Rectal smooth muscle tissue (tissue), 1 donor: ENCODE measurements at regions not wholly inside any gene's neighbourhood (a gene's known extent, or its start where the extent isn't known, plus 50 kb on each side); places are given as distances from the start of the nearest gene placed in this dataset.

ENCODE experiments used
- H3K27ac ChIP-seq: one replicate; pipeline ENCODE4 v1.7.0; 2013; ENCODE audit warnings: low read depth, low read length, inconsistent platforms
- H3K27me3 ChIP-seq: one replicate; pipeline ENCODE4 v1.7.0; 2013; ENCODE audit warnings: low read length; ENCODE audit not compliant: control insufficient read depth, insufficient read depth
- H3K36me3 ChIP-seq: one replicate; pipeline ENCODE4 v1.7.0; 2013; ENCODE audit warnings: low read length; ENCODE audit not compliant: control insufficient read depth, insufficient read depth
- H3K4me1 ChIP-seq: one replicate; pipeline ENCODE4 v1.7.0; 2013; ENCODE audit warnings: low read length; ENCODE audit not compliant: control insufficient read depth, insufficient read depth
- H3K4me3 ChIP-seq: one replicate; pipeline ENCODE4 v1.7.0; 2013; ENCODE audit warnings: low read length
- H3K9ac ChIP-seq: one replicate; pipeline ENCODE4 v1.7.0; 2013; ENCODE audit warnings: low read length

DNA sequence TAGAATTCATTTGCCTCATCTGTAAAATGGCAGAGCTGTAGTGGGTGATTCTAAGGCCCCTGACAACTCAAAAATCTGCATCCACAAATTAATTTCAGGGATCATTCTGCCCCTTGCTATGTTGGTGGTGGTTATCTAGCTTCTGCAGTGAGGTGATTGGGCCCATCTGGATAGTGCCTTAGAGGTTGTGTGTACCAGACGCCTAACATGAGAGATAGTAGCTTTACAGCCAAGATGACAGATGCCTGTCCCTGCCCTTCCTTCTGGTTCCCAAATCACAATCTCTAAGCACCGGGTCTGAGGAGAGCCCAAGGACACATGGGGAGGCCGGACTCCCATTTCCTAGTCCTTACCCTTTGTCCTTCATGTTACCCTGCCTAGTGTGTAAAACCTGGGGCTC lies 51.1 kb upstream of the TNP1 start:
- Histone ChIP-seq H3K36me3 (no peaks in the 10 kb centered on the region), H3K4me1 (no peaks in the 10 kb centered on the region), H3K27ac (no peak overlapping the region), H3K9ac (no peak overlapping the region), H3K4me3 (no peak overlapping the region), H3K27me3 (no peaks in the 10 kb centered on the region)

DNA sequence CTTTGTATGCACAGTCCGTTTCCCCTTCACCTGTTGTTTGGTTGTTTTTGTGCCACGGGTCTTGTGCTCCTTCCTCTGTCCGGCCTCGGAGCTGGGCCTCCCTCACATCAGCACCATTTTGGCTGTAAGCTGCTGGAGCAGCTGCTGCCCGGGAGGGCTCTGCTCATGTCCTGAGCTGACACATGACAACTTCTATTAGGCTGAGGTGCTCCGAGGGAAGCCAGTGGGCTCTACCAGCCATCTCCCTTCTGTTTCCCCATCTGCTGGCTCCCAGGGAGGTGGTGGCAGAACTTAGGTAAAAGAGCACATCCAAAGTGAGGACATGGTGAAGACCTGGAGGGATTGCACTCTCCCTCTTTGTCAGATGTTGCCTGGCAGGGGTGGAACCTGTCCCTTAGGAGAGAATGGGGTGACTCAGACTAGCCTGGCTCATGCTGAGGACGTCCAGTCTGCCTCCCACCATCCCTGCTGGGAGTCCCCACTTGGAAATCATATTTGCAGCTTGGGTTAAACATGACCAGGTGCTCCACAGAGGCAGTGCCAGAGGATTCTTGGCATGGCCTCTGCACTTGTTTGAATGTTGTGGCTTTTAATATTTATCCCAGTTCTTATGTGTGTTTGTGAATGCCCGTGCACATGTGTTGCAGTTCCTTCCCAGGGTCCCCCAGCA lies 49.8 kb upstream of the TNP1 start:
- Histone ChIP-seq H3K27ac (no peak overlapping the region), H3K4me1 (no peaks in the 10 kb centered on the region), H3K36me3 (no peaks in the 10 kb centered on the region), H3K27me3 (no peaks in the 10 kb centered on the region), H3K9ac (no peak overlapping the region), H3K4me3 (no peak overlapping the region)
